Liver (tissue), 8 donors: ENCODE measurements at regions not wholly inside any gene's neighbourhood (a gene's known extent, or its start where the extent isn't known, plus 50 kb on each side); places are given as distances from the start of the nearest gene placed in this dataset.

Source experiments
- DNase-seq: peaks from one replicate; pipeline ENCODE4 v3.0.0-alpha.2; 2017; ENCODE audit warnings: low spot score
- H3K27ac ChIP-seq, 2 donors: one replicate each; pipeline ENCODE4 v1.7.0; 2013; ENCODE audit warnings: inconsistent platforms in 2 of 2, low read length in 2 of 2, control low read depth in 1 of 2, low read depth in 1 of 2, mild to moderate bottlenecking in 1 of 2
- H3K27me3 ChIP-seq, 4 donors: one replicate each; pipeline versions ENCODE4 v1.6.1 to v1.7.0; 2013; ENCODE audit warnings: low read length in 3 of 4, inconsistent platforms in 1 of 4, mild to moderate bottlenecking in 1 of 4, moderate library complexity in 1 of 4; ENCODE audit not compliant: control insufficient read depth in 4 of 4, insufficient read depth in 4 of 4
- H3K36me3 ChIP-seq, 4 donors: one replicate each; pipeline versions ENCODE4 v1.6.1 to v1.7.0; 2013; ENCODE audit warnings: low read length in 3 of 4, mild to moderate bottlenecking in 3 of 4, low read depth in 1 of 4, moderate library complexity in 1 of 4; ENCODE audit not compliant: control insufficient read depth in 4 of 4, insufficient read depth in 3 of 4
- H3K4me1 ChIP-seq, 4 donors: one replicate each; pipeline versions ENCODE4 v1.6.1 to v1.7.0; 2013; ENCODE audit warnings: low read length in 3 of 4, mild to moderate bottlenecking in 3 of 4, moderate library complexity in 1 of 4; ENCODE audit not compliant: control insufficient read depth in 4 of 4, insufficient read depth in 4 of 4
- H3K4me3 ChIP-seq, 3 donors: one replicate each; pipeline versions ENCODE4 v1.6.1 to v1.7.0; 2013; ENCODE audit warnings: low read length in 3 of 3, control low read depth in 1 of 3, low read depth in 1 of 3, mild to moderate bottlenecking in 1 of 3
- H3K9ac ChIP-seq, 2 donors: one replicate each; pipeline ENCODE4 v1.7.0; 2013; ENCODE audit warnings: low read length in 2 of 2, mild to moderate bottlenecking in 2 of 2, moderate library complexity in 2 of 2, control low read depth in 1 of 2, low read depth in 1 of 2
- H3K9me3 ChIP-seq, 4 donors: one replicate each; pipeline versions ENCODE4 v1.6.1 to v1.7.0; 2013; ENCODE audit warnings: low read length in 3 of 4; ENCODE audit not compliant: control insufficient read depth in 4 of 4
- EGR1 ChIP-seq, 2 donors: IDR thresholded peaks; 2 replicates each; pipeline ENCODE4 v1.6.1; 2016 to 2018; ENCODE audit warnings: antibody characterized with exemption in 2 of 2, low read depth in 2 of 2
- FOXA1 ChIP-seq: IDR thresholded peaks from 2 replicates; pipeline ENCODE4 v1.6.1; 2016; ENCODE audit warnings: antibody characterized with exemption
- FOXA2 ChIP-seq: IDR thresholded peaks from 2 replicates; pipeline ENCODE4 v1.6.1; 2016; ENCODE audit warnings: antibody characterized with exemption
- GABPA ChIP-seq, 2 donors: IDR thresholded peaks in 1 of 2; conservative IDR thresholded peaks in 1 of 2; 2 replicates each; pipeline ENCODE4 v1.6.1; 2016; ENCODE audit warnings: antibody characterized with exemption in 2 of 2, mild to moderate bottlenecking in 1 of 2, moderate library complexity in 1 of 2
- HNF4A ChIP-seq, 2 donors: conservative IDR thresholded peaks; 2 replicates each; pipeline ENCODE4 v1.6.1; 2016; ENCODE audit warnings: antibody characterized with exemption in 2 of 2, mild to moderate bottlenecking in 2 of 2
- HNF4G ChIP-seq: IDR thresholded peaks from 2 replicates; pipeline ENCODE4 v1.6.1; 2016; ENCODE audit warnings: antibody characterized with exemption
- JUND ChIP-seq, 2 donors: IDR thresholded peaks; 2 replicates each; pipeline ENCODE4 v1.6.1; 2016; ENCODE audit warnings: antibody characterized with exemption in 2 of 2
- MAX ChIP-seq: IDR thresholded peaks from 2 replicates; pipeline ENCODE4 v1.6.1; 2016; ENCODE audit warnings: antibody characterized with exemption
- NR2F2 ChIP-seq: IDR thresholded peaks from 2 replicates; pipeline ENCODE4 v1.6.1; 2016; ENCODE audit warnings: antibody characterized with exemption
- RAD21 ChIP-seq, 2 donors: IDR thresholded peaks; 2 replicates each; pipeline ENCODE4 v1.6.1; 2016; ENCODE audit warnings: antibody characterized with exemption in 2 of 2, mild to moderate bottlenecking in 2 of 2
- REST ChIP-seq: IDR thresholded peaks from 2 replicates; pipeline ENCODE4 v1.6.1; 2016; ENCODE audit warnings: antibody characterized with exemption, mild to moderate bottlenecking
- RXRA ChIP-seq, 2 donors: IDR thresholded peaks; 2 replicates each; pipeline ENCODE4 v1.6.1; 2017 to 2018; ENCODE audit warnings: antibody characterized with exemption in 2 of 2, mild to moderate bottlenecking in 1 of 2
- SP1 ChIP-seq: IDR thresholded peaks from 2 replicates; pipeline ENCODE4 v1.6.1; 2018; ENCODE audit warnings: antibody characterized with exemption, mild to moderate bottlenecking
- TAF1 ChIP-seq: conservative IDR thresholded peaks from 2 replicates; pipeline ENCODE4 v1.6.1; 2016; ENCODE audit warnings: antibody characterized with exemption, mild to moderate bottlenecking
- YY1 ChIP-seq: IDR thresholded peaks from 2 replicates; pipeline ENCODE4 v1.6.1; 2016; ENCODE audit warnings: antibody characterized with exemption, mild to moderate bottlenecking
- ZBTB33 ChIP-seq: IDR thresholded peaks from 2 replicates; pipeline ENCODE4 v1.6.1; 2016; ENCODE audit warnings: antibody characterized with exemption
- WGBS: extraction: QIAGEN DNeasy Blood & Tissue Kit; methylation state at CpG from one replicate; pipeline ENCODE4 v1.1.7; 2013; 5-methylcytosine and 5-hydroxymethylcytosine counted together
- TF ChIP-seq, protein P1 (sequence below): fragments of 150-350 bp; IDR thresholded peaks from 2 replicates; pipeline ENCODE4 v1.5.1; 2017; ENCODE audit warnings: improper control_type of control experiment, low read depth, low read length; ENCODE audit not compliant: missing input control
- TF ChIP-seq, protein P2 (sequence below): IDR thresholded peaks from 2 replicates; pipeline ENCODE4 v1.6.1; 2016; ENCODE audit warnings: antibody characterized with exemption
- donor health status: healthy.
- donor health status: healthy.
- donor health status: healthy.
- donor health status: healthy.
- donor health status: healthy.

- no peak for TF ChIP-seq RXRA (IDR thresholded peaks at IDR 0.05)
- TF ChIP-seq TAF1 = no peak
These were observed 650.0 kb downstream of the BRD1 start (continued) for GRCh38 chr22:49177666-49178065.

DNA sequence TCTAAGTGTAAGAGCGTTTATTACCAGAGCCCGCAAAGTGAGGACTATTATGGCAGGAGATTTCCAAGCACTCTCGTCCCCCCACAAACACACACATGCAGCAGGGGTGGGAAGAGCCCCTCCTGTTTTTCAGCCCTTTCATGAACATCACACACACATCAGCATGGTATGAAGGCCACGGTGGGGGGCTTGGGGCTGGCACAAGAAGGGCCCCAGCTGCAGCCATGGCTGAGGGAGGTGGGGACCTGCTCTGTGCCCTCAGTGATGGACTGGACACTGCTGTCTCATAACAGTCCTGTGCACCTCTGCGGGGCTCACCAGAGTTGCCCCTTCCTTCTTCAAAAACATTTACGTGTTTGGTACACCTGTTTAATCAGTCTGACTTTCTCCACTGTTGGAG, 650.7 kb downstream of the BRD1 start:
- no peak overlapping the region for H3K9ac ChIP-seq
- no peaks in the 10 kb centered on the region for H3K36me3 ChIP-seq
- no peaks in the 10 kb centered on the region for H3K9me3 ChIP-seq
- H3K4me1 ChIP-seq = peaks cover 11 to 32% (median 24%) of the 10 kb centered on the region in 4 donors
- no peak overlapping the region for H3K4me3 ChIP-seq
- TF ChIP-seq, protein P1, sequence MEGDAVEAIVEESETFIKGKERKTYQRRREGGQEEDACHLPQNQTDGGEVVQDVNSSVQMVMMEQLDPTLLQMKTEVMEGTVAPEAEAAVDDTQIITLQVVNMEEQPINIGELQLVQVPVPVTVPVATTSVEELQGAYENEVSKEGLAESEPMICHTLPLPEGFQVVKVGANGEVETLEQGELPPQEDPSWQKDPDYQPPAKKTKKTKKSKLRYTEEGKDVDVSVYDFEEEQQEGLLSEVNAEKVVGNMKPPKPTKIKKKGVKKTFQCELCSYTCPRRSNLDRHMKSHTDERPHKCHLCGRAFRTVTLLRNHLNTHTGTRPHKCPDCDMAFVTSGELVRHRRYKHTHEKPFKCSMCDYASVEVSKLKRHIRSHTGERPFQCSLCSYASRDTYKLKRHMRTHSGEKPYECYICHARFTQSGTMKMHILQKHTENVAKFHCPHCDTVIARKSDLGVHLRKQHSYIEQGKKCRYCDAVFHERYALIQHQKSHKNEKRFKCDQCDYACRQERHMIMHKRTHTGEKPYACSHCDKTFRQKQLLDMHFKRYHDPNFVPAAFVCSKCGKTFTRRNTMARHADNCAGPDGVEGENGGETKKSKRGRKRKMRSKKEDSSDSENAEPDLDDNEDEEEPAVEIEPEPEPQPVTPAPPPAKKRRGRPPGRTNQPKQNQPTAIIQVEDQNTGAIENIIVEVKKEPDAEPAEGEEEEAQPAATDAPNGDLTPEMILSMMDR = no peak
- no peak for TF ChIP-seq YY1
- TF ChIP-seq, protein P2, sequence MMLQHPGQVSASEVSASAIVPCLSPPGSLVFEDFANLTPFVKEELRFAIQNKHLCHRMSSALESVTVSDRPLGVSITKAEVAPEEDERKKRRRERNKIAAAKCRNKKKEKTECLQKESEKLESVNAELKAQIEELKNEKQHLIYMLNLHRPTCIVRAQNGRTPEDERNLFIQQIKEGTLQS = no peak
- no peak for TF ChIP-seq GABPA (IDR thresholded peaks at IDR 0.05 in 1 of 2, conservative IDR thresholded peaks at IDR 0.05 in 1 of 2)
- no peak for TF ChIP-seq MAX
- TF ChIP-seq ZBTB33 = no peak
- TF ChIP-seq FOXA2 = no peak
- TF ChIP-seq HNF4G = no peak
- TF ChIP-seq REST = no peak
- no peak for TF ChIP-seq NR2F2
- no peak for TF ChIP-seq RAD21 (IDR thresholded peaks at IDR 0.05)
- no peak for TF ChIP-seq FOXA1
- no peak for TF ChIP-seq JUND (IDR thresholded peaks at IDR 0.05)
- no peak for TF ChIP-seq TAF1
- TF ChIP-seq RXRA (IDR thresholded peaks at IDR 0.05) = no peak
- TF ChIP-seq SP1 = no peak
- no peak for TF ChIP-seq EGR1 (IDR thresholded peaks at IDR 0.05; ENCODE audit: low read depth in 2 of 2)
- no peak for TF ChIP-seq HNF4A (conservative IDR thresholded peaks at IDR 0.05)
- H3K27ac ChIP-seq = no peak overlapping the region
- no peaks in the 10 kb centered on the region for H3K27me3 ChIP-seq
- no peak for DNase-seq
- WGBS = 84% methylated on average over 6 of the region's 6 CpGs
